GM18861 (cell line): ENCODE measurements at regions not wholly inside any gene's neighbourhood (a gene's known extent, or its start where the extent isn't known, plus 50 kb on each side); places are given as distances from the start of the nearest gene placed in this dataset.
"Not testable (repeated sequence)": the region's sequence is repeated elsewhere in the genome, so short reads cannot be mapped to it uniquely, and the experiment has no call there.

Experiments used
- ATAC-seq: cut with Tn5 transposase; IDR thresholded peaks from one replicate; pipeline ENCODE4 v1.9.1; 2021; ENCODE audit not compliant: unreplicated experiment

- not testable (repeated sequence) for ATAC-seq
Observed at GRCh38 chr2:187610450-187610849, 56.2 kb upstream of the TFPI start.

- ATAC-seq, result no peak
Observed at GRCh38 chr2:187612857-187613256, 58.6 kb upstream of the TFPI start.

GRCh38 chr2:187614756-187615155, 60.5 kb upstream of the TFPI start:
- no peak for ATAC-seq

- no peak for ATAC-seq
Observed at GRCh38 chr2:187615364-187615763, 61.1 kb upstream of the TFPI start.

- no peak for ATAC-seq
Observed at GRCh38 chr2:187615902-187616301, 61.7 kb upstream of the TFPI start.

- ATAC-seq, result no peak
Observed at GRCh38 chr2:187617120-187617519, 62.9 kb upstream of the TFPI start.

GRCh38 chr2:187617905-187618304, 63.7 kb upstream of the TFPI start:
- no peak for ATAC-seq

GRCh38 chr2:187618813-187619212, 64.6 kb upstream of the TFPI start:
- ATAC-seq, result no peak

- ATAC-seq, result no peak
Observed at GRCh38 chr2:187627153-187627552, 72.9 kb upstream of the TFPI start.

- not testable (repeated sequence) for ATAC-seq
Observed at GRCh38 chr2:187636731-187637391, 82.6 kb upstream of the TFPI start.

- ATAC-seq, result not testable (repeated sequence)
Observed at GRCh38 chr2:187637392-187637740, 83.1 kb upstream of the TFPI start.

- ATAC-seq, result not testable (repeated sequence)
Observed at GRCh38 chr2:187637771-187638170, 83.5 kb upstream of the TFPI start.

- ATAC-seq, result peak; percentile 66
Observed at GRCh38 chr2:187638840-187639239, 84.6 kb upstream of the TFPI start.

GRCh38 chr2:187640926-187641510, 86.8 kb upstream of the TFPI start:
- ATAC-seq, result no peak

GRCh38 chr2:187642498-187642897, 88.3 kb upstream of the TFPI start:
- ATAC-seq, result no peak

GRCh38 chr2:187644486-187644885, 90.3 kb upstream of the TFPI start:
- ATAC-seq, result no peak

GRCh38 chr2:187644981-187645380, 90.7 kb upstream of the TFPI start:
- no peak for ATAC-seq

- no peak for ATAC-seq
Observed at GRCh38 chr2:187646556-187646955, 92.3 kb upstream of the TFPI start.

GRCh38 chr2:187654535-187654934, 100.3 kb upstream of the TFPI start:
- no peak for ATAC-seq

- ATAC-seq, result no peak
Observed at GRCh38 chr2:187655001-187655400, 100.8 kb upstream of the TFPI start.

GRCh38 chr2:187656123-187656522, 101.9 kb upstream of the TFPI start:
- no peak for ATAC-seq

- peak; percentile 84 for ATAC-seq
Observed at GRCh38 chr2:187658952-187659525, 104.8 kb upstream of the TFPI start.

- not testable (repeated sequence) for ATAC-seq
Observed at GRCh38 chr2:187676050-187676449, 121.8 kb upstream of the TFPI start.
